Skin of body (tissue), 1 donor: ENCODE measurements at regions not wholly inside any gene's neighbourhood (a gene's known extent, or its start where the extent isn't known, plus 50 kb on each side); places are given as distances from the start of the nearest gene placed in this dataset.
"Not testable (repeated sequence)": the region's sequence is repeated elsewhere in the genome, so short reads cannot be mapped to it uniquely, and the experiment has no call there.

ENCODE experiments used
- DNase-seq: peaks from one replicate; lab custom pipeline; 2025; lab: John Stamatoyannopoulos, UW

DNA sequence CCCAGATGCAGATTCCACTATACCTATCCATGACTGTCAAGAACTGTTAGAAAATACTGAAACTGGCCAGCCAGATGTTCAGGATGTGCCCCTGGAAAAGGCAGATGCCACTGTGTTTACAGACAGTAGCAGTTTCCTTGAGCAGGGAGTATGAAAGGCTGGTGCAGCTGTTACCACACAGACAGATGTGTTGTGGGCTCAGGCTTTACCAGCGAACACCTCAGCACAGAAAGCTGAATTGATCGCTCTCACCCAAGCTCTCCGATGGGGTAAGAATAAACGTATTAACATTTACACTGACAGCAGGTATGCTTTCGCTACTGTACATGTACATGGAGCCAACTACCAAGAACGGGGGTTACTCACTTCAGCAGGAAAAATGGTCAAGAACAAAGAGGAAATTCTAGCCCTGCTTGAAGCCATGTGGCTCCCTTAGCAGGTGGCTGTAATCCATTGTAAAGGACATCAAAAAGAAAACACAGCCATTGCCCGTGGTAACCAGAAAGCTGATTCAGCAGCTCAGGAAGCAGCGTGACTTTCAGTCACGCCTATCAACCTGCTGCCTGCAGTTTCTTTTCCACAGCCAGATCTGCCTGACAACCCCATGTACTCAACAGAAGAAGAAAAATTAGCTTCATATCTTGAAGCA is 459.7 kb upstream of the HTR1E start:
- DNase-seq: no peak

GRCh38 chr6:86476311-86476710 is 461.0 kb upstream of the HTR1E start:
- no peak for DNase-seq

DNA sequence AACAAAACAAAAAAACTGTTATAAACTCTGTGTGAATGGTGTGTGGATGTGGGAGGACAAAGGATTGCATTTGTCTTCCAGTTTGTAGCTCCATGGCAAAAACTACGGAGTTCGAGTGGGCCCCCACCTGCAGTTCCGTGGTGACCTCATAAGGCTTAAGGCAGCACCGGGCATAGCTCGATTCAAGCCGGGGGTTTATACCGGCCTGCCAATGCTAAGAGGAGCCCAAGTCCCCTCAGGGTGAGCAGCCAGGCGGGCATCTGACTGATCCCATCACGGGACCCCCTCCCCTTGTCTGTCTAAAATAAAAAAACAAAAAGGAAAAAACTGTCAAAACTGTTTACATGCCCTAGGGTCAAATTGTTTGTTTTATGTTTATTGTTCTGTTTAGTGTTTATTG is 463.2 kb upstream of the HTR1E start:
- DNase-seq: no peak

DNA sequence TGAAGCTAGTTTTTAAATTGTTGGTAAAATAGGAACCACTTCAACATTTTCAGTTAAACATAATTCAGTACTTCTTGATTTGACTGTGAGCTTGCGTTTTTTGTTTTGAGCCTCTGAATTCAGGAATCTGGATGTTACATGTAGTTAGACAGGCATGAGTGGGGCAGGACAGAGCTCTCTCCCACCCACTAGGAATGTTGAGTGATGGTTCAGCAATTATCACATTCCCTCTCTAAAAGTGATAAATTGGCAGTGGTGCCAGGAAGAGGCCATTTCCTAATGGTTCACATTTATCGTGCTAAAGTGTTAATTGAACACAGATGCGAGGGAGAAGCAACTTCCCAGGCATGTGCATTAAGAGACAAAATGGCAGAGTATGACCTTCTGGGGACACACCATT is 465.5 kb upstream of the HTR1E start:
- no peak for DNase-seq

DNA sequence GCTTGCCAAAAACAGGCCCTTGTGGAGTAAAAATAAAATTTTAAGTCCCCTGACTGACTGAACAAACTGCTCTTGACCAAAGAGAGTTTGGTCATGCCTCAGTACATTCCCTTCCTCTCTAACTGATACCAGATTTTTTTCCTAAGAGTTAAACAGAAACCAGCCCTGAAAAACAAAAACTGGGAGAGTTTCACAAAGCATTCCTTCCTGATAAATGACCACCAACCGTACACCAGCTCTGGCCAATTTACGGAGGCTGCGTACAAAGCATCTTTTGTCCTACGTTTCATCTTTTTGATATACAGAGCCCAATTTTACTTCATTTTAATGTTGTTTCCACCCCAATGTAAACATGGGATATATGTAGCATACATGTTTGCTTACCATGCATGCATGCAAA is 477.4 kb upstream of the HTR1E start:
- no peak for DNase-seq

- no peak for DNase-seq
These were observed 480.5 kb upstream of the HTR1E start for GRCh38 chr6:86456821-86457220.

DNA sequence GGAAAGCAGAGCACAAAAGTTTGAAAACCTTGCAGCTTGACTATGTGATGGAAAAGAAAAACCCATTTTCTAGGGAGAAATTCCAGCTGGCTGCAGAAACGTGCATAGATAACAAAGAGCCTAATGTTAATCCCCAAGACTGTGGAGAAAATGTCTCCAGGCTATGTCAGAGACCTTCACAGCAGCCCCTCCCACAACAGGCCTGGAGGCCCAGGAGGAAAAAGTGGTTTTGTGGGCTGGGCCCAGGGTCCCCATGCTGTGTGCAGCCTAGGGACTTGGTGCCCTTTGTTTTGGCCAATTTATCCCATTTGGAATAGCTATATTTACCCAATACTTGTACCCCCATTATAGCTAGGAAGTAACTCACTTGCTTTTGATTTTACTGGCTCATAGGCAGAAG is 484.1 kb upstream of the HTR1E start:
- no peak for DNase-seq

DNA sequence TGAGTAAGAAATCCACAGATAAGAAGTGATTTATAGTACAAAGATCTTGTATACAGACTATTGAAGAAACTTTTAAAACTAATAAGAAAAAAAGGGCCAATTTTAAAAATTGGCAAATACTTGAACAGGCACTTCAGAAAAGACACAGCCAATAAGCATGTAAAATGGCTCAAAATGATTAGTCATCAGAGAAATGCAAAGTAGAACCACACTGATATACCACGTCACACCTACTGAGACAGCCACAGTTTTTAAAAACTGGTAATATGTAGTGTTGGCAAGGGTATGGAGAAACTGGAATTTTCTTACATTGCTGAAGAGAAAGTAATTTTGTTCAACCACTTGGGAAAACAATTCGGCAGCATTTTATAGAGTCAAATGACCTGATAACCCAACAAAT is 488.9 kb upstream of the HTR1E start:
- DNase-seq: no peak

GRCh38 chr6:86440608-86441007 is 496.7 kb upstream of the HTR1E start:
- DNase-seq: no peak

GRCh38 chr6:86423571-86423970 is 513.8 kb upstream of the HTR1E start:
- DNase-seq: no peak

DNA sequence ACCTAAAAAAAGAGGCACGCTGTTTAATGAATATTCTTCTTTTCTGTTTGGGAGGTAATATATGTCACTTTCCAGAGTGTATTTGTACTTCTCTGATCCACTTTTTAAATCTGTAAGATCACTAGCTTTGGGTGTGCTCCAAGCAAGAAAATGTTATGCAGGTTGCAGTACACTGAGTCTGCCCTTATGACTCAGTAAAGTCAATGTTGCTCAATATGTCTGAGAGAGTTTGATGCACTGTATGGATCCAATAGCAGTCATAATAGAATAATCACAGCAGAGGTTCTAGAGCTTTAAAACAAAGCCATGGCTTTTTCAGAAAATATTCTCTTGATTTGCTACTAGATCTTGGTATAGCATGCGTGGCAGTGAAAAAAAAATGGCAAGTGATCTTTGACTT is 525.3 kb upstream of the HTR1E start:
- DNase-seq: no peak

DNA sequence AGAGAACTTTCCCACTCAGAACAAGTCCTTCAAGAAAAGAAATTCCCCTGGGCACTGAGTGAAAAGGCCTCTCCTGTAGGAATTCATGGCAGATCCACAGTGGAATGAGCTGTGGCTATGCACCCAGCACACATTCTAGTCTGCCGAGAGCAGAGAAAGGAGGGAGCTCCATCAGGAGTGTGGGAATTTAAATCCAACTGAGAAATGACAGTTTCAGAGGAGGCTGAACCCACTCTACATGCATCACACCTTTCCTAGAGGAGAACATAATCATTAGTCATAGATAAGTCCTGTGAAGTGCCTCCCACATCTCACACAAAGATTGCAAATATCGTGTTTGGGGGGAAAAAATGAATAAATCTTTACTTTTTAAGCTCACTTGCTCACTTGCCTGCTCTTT is 530.2 kb upstream of the HTR1E start:
- no peak for DNase-seq

DNA sequence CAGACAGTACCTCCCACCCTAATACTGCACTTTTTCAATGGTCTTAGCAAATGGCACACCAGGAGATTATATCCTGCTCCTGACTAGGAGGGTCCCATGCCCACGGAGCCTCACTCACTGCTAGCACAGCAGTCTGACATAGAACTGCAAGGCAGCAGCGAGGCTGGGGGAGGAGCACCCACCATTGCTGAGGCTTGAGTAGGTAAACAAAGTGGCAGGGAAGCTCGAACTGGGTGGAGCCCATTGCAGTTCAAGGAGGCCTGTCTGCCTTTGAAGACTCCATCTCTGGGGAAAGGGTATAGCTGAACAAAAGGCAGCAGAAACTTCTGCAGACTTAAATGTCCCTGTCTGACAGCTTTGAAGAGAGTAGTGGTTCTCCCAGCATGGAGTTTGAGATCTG is 544.5 kb upstream of the HTR1E start:
- DNase-seq: not testable (repeated sequence)

DNA sequence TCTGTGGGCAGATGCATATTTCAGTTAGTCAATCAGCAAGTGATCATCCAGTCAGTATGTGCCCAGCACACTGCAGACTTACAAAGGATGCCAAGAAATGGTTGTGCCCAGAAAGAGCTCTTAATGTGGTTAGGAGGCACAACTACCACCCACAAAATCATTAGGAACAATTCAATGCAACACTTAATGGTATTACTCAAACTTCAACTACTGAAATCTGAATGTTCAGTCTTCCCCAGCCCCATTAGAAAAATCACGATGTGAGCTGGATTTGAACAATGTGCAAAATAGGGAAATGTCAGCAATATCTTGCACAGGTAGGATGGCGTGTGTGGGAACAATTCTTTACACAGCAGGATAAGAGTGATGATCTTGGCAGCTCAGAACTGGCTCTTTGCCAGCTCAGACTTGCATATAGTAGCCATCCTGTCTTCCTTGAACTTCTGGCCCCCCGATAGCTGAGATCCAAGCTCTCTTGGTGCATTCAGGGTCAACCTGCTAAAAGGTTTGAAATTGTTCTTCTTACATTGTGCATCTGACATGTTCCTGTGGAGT is 556.7 kb upstream of the HTR1E start:
- DNase-seq: no peak

- no peak for DNase-seq
These were observed 579.5 kb upstream of the HTR1E start for GRCh38 chr6:86357877-86358276.

DNA sequence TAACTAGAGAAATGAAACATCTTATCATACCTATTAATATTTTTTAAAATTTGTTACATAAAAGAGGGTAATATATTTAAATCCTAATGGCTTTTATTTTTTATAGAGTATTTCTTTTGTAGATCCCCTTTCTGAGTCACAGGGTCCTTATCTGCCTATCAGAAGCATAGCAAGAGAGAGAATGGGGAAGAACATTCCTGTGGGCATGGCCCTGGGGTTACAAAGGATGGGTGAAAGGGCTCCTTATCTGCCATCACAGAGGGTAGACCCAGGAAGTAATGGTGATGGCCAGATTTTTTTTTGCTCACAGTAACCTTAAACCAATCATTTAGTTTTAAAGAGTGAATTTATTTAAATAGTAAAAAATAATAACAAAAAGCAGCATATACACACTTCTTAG is 582.1 kb upstream of the HTR1E start:
- no peak for DNase-seq

DNA sequence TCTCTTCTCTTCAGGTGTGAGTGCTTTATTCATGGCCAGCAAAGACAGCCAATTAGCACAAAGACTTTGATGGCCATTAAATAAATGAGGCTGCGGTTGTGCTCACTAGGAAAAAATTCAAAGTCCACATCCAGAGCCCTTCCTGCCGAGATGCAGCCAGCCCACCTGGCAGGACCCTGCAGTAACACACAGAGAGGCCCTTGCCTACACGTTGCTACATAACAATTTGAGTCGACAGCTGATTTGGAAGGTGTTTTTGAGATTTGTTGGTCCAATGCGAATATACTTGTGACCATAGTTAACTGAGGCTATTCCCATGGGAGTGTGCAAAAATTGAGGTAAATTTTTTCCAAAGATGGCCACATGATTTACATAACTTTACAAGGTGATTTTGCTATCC is 605.4 kb upstream of the HTR1E start:
- no peak for DNase-seq

DNA sequence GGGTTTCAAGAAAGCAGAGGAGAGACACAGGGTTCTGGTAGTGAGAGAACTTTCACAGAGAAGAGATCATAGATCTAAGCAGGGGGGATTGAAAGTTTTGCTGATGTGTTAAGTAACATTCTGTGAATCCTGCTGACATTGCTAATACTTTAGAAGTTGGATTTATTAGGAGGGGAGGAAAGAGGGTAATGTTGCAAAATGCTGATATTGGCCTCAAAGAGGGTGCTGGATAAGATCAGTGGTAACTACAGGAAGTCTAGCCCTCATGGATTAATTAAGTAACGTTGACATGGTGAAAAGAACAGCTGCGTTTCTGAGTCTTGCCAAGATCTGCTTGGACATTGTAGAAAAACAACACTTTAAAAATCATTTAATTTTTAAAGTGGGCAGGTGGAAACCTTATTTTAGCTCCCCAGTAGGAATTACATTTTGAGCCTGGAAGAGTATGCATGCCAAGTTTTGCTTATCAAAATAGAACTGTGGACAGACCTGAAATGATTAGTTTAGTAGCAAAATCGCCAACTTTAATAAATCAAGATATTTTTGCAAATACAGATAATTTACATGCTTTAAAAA is 606.0 kb upstream of the HTR1E start:
- DNase-seq: no peak

- DNase-seq: no peak
These were observed 631.1 kb upstream of the HTR1E start for GRCh38 chr6:86306210-86306609.

DNA sequence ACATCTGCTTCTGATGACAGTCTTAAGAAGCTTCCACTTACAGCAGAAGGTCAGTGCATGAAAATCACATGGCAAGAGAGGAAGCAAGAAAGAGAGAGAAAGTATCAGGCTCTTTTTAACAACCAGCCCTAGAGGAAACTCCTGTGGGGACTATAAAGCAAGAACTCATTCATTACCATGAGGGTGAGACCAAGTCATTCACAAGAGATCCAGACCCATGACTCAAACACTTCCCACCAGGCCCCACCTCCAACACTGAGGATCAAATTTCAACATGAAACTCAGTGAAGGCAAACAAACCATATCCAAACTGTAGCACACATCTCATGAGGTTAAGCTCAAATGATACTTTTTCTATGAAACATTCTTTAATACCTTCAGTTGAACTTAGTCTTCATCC is 643.2 kb upstream of the SYNCRIP start:
- DNase-seq: no peak

GRCh38 chr6:86284809-86285480 is 642.3 kb upstream of the SYNCRIP start:
- not testable (repeated sequence) for DNase-seq

DNA sequence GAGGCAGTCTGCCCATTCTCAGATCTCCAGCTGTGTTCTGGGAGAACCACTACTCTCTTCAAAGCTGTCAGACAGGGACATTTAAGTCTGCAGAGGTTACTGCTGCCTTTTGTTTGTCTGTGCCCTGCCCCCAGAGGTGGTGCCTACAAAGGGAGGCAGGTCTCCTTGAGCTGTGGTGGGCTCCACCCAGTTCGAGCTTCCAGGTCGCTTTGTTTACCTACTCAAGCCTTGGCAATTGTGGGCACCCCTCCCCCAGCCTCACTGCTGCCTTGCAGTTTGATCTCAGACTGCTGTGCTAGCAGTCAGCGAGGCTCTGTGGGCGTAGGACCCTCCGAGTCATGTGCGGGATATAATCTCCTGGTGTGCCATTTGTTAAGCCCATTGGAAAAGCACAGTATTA is 640.9 kb upstream of the SYNCRIP start:
- DNase-seq: not testable (repeated sequence)

GRCh38 chr6:86276056-86276455 is 633.4 kb upstream of the SYNCRIP start:
- no peak for DNase-seq
